ENCODE measurements at regions not wholly inside any gene's neighbourhood (a gene's known extent, or its start where the extent isn't known, plus 50 kb on each side); places are given as distances from the start of the nearest gene placed in this dataset.

GRCh38 chr2:59462422-59463197 lies 1090.8 kb downstream of the BCL11A start:
- H3K4me3 ChIP-seq (ENCODE audit: control insufficient read depth, low read depth, low read length) = no peak overlapping the region
- no peak for DNase-seq (ENCODE audit: low read depth)
- TF ChIP-seq, protein P1, sequence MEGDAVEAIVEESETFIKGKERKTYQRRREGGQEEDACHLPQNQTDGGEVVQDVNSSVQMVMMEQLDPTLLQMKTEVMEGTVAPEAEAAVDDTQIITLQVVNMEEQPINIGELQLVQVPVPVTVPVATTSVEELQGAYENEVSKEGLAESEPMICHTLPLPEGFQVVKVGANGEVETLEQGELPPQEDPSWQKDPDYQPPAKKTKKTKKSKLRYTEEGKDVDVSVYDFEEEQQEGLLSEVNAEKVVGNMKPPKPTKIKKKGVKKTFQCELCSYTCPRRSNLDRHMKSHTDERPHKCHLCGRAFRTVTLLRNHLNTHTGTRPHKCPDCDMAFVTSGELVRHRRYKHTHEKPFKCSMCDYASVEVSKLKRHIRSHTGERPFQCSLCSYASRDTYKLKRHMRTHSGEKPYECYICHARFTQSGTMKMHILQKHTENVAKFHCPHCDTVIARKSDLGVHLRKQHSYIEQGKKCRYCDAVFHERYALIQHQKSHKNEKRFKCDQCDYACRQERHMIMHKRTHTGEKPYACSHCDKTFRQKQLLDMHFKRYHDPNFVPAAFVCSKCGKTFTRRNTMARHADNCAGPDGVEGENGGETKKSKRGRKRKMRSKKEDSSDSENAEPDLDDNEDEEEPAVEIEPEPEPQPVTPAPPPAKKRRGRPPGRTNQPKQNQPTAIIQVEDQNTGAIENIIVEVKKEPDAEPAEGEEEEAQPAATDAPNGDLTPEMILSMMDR (conservative IDR thresholded peaks at IDR 0.05; ENCODE audit: control insufficient read depth, insufficient read depth, low read depth, low read length) = no peak

GRCh38 chr2:59461127-59461526 lies 1092.3 kb downstream of the BCL11A start:
- no peak for DNase-seq (ENCODE audit: low read depth)
- TF ChIP-seq, protein P1 (conservative IDR thresholded peaks at IDR 0.05; ENCODE audit: control insufficient read depth, insufficient read depth, low read depth, low read length) = no peak

GRCh38 chr2:59458800-59459199 lies 1094.7 kb downstream of the BCL11A start:
- TF ChIP-seq, protein P1 (conservative IDR thresholded peaks at IDR 0.05; ENCODE audit: control insufficient read depth, insufficient read depth, low read depth, low read length) = no peak
- no peak overlapping the region for H3K4me3 ChIP-seq (ENCODE audit: control insufficient read depth, low read depth, low read length)
- no peak for DNase-seq (ENCODE audit: low read depth)

More at GRCh38 chr2:59461127-59461526, 1092.3 kb downstream of the BCL11A start:
- no peak overlapping the region for H3K4me3 ChIP-seq (ENCODE audit: control insufficient read depth, low read depth, low read length)

DNA sequence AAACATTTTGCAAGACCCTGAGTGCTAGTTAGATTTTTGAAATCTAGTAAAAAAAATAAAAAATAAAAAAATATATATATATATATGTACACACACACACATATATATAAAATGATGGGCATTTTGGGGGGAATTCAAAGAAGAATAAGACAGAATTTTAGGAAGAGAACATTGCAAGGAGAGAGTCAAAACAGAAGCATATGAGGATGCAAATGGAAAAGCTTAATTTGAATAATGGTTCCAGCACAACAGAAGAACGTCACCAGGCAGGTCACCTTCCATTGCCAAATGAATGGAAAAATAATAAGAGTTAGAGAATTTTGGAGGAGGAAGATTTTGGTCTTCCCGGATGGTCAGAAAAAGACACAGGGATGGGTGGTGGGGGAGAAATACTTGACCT lies 1097.2 kb downstream of the BCL11A start:
- no peak for DNase-seq (ENCODE audit: low read depth)
- H3K4me3 ChIP-seq (ENCODE audit: control insufficient read depth, low read depth, low read length) = no peak overlapping the region
- TF ChIP-seq, protein P1 (conservative IDR thresholded peaks at IDR 0.05; ENCODE audit: control insufficient read depth, insufficient read depth, low read depth, low read length) = no peak

- no peak for DNase-seq (ENCODE audit: low read depth)
- H3K4me3 ChIP-seq (ENCODE audit: control insufficient read depth, low read depth, low read length) = no peak overlapping the region
- TF ChIP-seq, protein P1 (conservative IDR thresholded peaks at IDR 0.05; ENCODE audit: control insufficient read depth, insufficient read depth, low read depth, low read length) = no peak
These were observed 1104.2 kb downstream of the BCL11A start for GRCh38 chr2:59449274-59449673.

DNA sequence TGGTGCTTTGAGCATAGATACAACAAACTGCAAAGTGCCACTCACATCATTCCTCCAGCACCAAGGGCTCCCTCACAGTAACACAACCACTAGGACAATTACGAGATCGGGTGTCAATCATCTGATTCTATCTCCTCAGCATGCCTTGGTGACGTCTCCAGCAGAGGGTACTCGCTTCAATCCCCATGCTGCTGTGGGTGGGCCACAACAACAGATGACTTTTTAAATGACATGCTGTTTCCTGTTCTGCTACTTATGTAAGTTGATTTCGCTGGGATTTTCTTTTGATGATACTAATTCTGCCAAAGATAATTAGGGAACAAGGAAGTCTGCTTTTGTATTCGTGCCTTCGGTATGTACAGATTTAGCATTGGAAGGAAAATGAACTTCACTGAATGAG lies 1113.0 kb downstream of the BCL11A start:
- no peak overlapping the region for H3K4me3 ChIP-seq (ENCODE audit: control insufficient read depth, low read depth, low read length)
- DNase-seq (ENCODE audit: low read depth) = no peak
- TF ChIP-seq, protein P1 (conservative IDR thresholded peaks at IDR 0.05; ENCODE audit: control insufficient read depth, insufficient read depth, low read depth, low read length) = no peak
